WTC11 (cell line): ENCODE measurements at regions not wholly inside any gene's neighbourhood (a gene's known extent, or its start where the extent isn't known, plus 50 kb on each side); places are given as distances from the start of the nearest gene placed in this dataset.

Experiments used
- ATAC-seq: fragments of 200-7000 bp; cut with Tn5 transposase; 2 replicates; pipeline ENCODE4 v1.10.0; 2021; ENCODE audit warnings: mild to moderate bottlenecking, moderate library complexity
- CTCF ChIA-PET: fragments of 300-600 bp; sonication (Branson Sonifier 250); formaldehyde crosslinking; loops from one replicate; lab custom pipeline; 2021; ENCODE audit warnings: antibody characterized with exemption; lab: Charles Lee
- POLR2A ChIA-PET: fragments of 350-600 bp; sonication (Branson Sonifier 250); formaldehyde crosslinking; loops from one replicate; lab custom pipeline; 2021; ENCODE audit warnings: antibody characterized with exemption; lab: Charles Lee
- DNase-seq: peaks from one replicate; pipeline ENCODE4 v3.0.0; 2021; ENCODE audit warnings: low spot score
- H3K27ac Mint-ChIP-seq: 2 replicates; pipeline ENCODE4 v1.8.0; 2021; ENCODE audit warnings: mixed read lengths
- H3K27me3 Mint-ChIP-seq: 2 replicates; pipeline ENCODE4 v1.8.0; 2021; ENCODE audit warnings: low read depth, mild to moderate bottlenecking, moderate library complexity, mixed read lengths
- H3K36me3 Mint-ChIP-seq: 2 replicates; pipeline ENCODE4 v1.8.0; 2021; ENCODE audit warnings: mixed read lengths
- H3K4me1 Mint-ChIP-seq: 2 replicates; pipeline ENCODE4 v1.8.0; 2022; ENCODE audit warnings: mixed read lengths
- H3K4me3 Mint-ChIP-seq: 2 replicates; pipeline ENCODE4 v1.8.0; 2021; ENCODE audit warnings: mild to moderate bottlenecking, moderate library complexity, mixed read lengths
- H3K9me3 Mint-ChIP-seq: 2 replicates; pipeline ENCODE4 v1.8.0; 2021; ENCODE audit warnings: mixed read lengths
- ELF4 ChIP-seq: sonication (generic); formaldehyde crosslinking; IDR thresholded peaks from 2 replicates; pipeline ENCODE4 v1.8.1; 2022; ENCODE audit warnings: low read depth, mild to moderate bottlenecking, moderate library complexity, missing genetic modification reagents
- HMGA2 ChIP-seq: fragments of 250-450 bp; sonication (Bioruptor Pico); IDR thresholded peaks from 2 replicates; pipeline ENCODE4 v1.4.0; 2021; ENCODE audit warnings: mild to moderate bottlenecking, moderate library complexity
- JAZF1 ChIP-seq: fragments of 250-450 bp; sonication (Bioruptor Pico); IDR thresholded peaks from 2 replicates; pipeline ENCODE4 v1.9.0; 2021; ENCODE audit warnings: moderate library complexity, mild to moderate bottlenecking, inconsistent platforms
- KAT7 ChIP-seq: sonication (generic); formaldehyde crosslinking; IDR thresholded peaks from 2 replicates; pipeline ENCODE4 v1.8.1; 2023; ENCODE audit warnings: missing genetic modification reagents, mild to moderate bottlenecking, borderline replicate concordance
- MXD4 ChIP-seq: fragments of 250-450 bp; sonication (Bioruptor Pico); IDR thresholded peaks from 2 replicates; pipeline ENCODE4 v1.8.0; 2021; ENCODE audit warnings: mild to moderate bottlenecking, moderate library complexity, borderline replicate concordance
- NFYB ChIP-seq: sonication (generic); formaldehyde crosslinking; conservative IDR thresholded peaks from 2 replicates; pipeline ENCODE4 v1.8.0; 2022; ENCODE audit warnings: low read depth, missing genetic modification reagents
- OVOL2 ChIP-seq: fragments of 250-450 bp; sonication (Bioruptor Pico); IDR thresholded peaks from 2 replicates; pipeline ENCODE4 v1.9.0; 2021; ENCODE audit warnings: mild to moderate bottlenecking, borderline replicate concordance
- RELA ChIP-seq: sonication (generic); formaldehyde crosslinking; IDR thresholded peaks from 2 replicates; pipeline ENCODE4 v1.8.1; 2022; ENCODE audit warnings: missing genetic modification reagents, mild to moderate bottlenecking, borderline replicate concordance
- TCF7 ChIP-seq: sonication (generic); formaldehyde crosslinking; IDR thresholded peaks from 2 replicates; pipeline ENCODE4 v1.8.0; 2022; ENCODE audit warnings: mild to moderate bottlenecking, low read depth, missing genetic modification reagents, moderate library complexity
- ZNF317 ChIP-seq: sonication (generic); formaldehyde crosslinking; IDR thresholded peaks from 2 replicates; pipeline ENCODE4 v1.8.1; 2023; ENCODE audit warnings: low read depth, mild to moderate bottlenecking, moderate library complexity, missing genetic modification reagents, borderline replicate concordance
- ZNF396 ChIP-seq: fragments of 250-450 bp; sonication (Bioruptor Pico); IDR thresholded peaks from 2 replicates; pipeline ENCODE4 v1.8.0; 2021; ENCODE audit warnings: mild to moderate bottlenecking, moderate library complexity, borderline replicate concordance
- ZNF423 ChIP-seq: fragments of 250-450 bp; sonication (Bioruptor Pico); IDR thresholded peaks from 2 replicates; pipeline ENCODE4 v2.1.2; 2022; ENCODE audit warnings: mild to moderate bottlenecking, moderate library complexity
- TF ChIP-seq, protein P1 (sequence below): sonication (generic); formaldehyde crosslinking; IDR thresholded peaks from 2 replicates; pipeline ENCODE4 v1.8.0; 2022; ENCODE audit warnings: mild to moderate bottlenecking, missing genetic modification reagents
- TF ChIP-seq, protein P2 (sequence below): sonication (generic); formaldehyde crosslinking; IDR thresholded peaks from 2 replicates; pipeline ENCODE4 v1.8.1; 2023; ENCODE audit warnings: mild to moderate bottlenecking, missing genetic modification reagents
- TF ChIP-seq, protein P3 (sequence below): fragments of 250-450 bp; sonication (Bioruptor Pico); IDR thresholded peaks from 2 replicates; pipeline ENCODE4 v2.1.2; 2022; ENCODE audit warnings: mild to moderate bottlenecking, moderate library complexity
- TF ChIP-seq, protein P4 (sequence below): sonication (generic); formaldehyde crosslinking; IDR thresholded peaks from 2 replicates; pipeline ENCODE4 v1.8.1; 2023; ENCODE audit warnings: mild to moderate bottlenecking, missing genetic modification reagents
- TF ChIP-seq, protein P5 (sequence below): sonication (generic); formaldehyde crosslinking; IDR thresholded peaks from 2 replicates; pipeline ENCODE4 v1.8.1; 2022; ENCODE audit warnings: low read depth, mild to moderate bottlenecking, moderate library complexity, missing genetic modification reagents, borderline replicate concordance
- TF ChIP-seq, protein P6 (sequence below): sonication (generic); formaldehyde crosslinking; IDR thresholded peaks from 2 replicates; pipeline ENCODE4 v1.8.1; 2022; ENCODE audit warnings: low read depth, missing genetic modification reagents, borderline replicate concordance

DNA sequence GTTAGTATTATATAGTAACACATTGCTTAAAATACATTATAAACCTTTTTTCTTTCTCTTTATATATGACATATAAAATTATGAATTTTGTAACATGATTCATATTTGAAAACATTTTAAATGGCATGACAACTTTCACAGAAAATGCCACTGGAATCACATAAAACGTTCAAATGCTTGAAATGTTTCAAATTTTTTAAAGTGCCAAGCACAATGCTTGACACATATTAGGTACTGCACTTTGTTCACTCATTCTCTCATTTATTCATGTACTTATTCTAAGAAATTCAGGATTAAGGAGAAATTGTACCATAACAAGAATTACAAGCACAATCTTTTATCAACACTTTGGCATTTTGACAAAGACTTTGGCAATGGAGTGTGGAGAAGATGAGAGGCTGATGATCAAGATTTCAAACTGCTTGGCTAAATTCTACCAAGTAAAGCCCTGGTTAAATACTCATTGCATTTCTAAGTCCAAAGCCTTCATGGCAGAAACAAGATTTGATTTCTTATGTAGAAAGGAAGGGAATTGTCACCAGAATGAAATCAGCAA, 232.2 kb downstream of the C12orf50 start:
- no peak for ATAC-seq
- Mint-ChIP-seq H3K27me3 (no peaks in the 10 kb centered on the region), H3K4me3 (no peak overlapping the region), H3K4me1 (no peaks in the 10 kb centered on the region), H3K27ac (no peak overlapping the region), H3K9me3 (no peaks in the 10 kb centered on the region), H3K36me3 (no peaks in the 10 kb centered on the region)
- POLR2A ChIA-PET = no interaction called here
- DNase-seq = no peak
- TF ChIP-seq, protein P1, sequence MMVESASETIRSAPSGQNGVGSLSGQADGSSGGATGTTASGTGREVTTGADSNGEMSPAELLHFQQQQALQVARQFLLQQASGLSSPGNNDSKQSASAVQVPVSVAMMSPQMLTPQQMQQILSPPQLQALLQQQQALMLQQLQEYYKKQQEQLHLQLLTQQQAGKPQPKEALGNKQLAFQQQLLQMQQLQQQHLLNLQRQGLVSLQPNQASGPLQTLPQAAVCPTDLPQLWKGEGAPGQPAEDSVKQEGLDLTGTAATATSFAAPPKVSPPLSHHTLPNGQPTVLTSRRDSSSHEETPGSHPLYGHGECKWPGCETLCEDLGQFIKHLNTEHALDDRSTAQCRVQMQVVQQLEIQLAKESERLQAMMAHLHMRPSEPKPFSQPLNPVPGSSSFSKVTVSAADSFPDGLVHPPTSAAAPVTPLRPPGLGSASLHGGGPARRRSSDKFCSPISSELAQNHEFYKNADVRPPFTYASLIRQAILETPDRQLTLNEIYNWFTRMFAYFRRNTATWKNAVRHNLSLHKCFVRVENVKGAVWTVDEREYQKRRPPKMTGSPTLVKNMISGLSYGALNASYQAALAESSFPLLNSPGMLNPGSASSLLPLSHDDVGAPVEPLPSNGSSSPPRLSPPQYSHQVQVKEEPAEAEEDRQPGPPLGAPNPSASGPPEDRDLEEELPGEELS (CRISPR knock-in tag) = no peak
- CTCF ChIA-PET = no interaction called here

DNA sequence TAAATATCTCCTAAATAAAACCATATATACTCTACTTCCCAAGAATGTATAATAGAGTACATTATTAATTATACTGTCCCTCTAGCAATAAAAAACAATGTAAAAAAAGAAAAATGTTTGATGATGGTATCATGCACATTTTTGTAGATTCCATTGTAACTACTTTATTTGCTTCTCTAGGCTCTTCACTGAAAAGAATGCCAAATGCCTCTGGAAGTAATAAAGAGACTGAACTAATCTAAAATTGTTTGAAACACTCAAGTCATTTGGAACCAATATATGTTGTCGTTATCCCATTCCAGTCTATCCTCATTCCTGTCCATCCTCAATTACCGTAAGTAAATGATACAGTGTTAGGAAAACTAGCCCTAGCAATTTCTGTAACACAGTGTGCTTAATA, 233.6 kb downstream of the C12orf50 start:
- H3K27me3 Mint-ChIP-seq = no peaks in the 10 kb centered on the region
- no peak for ATAC-seq
- ChIA-PET CTCF (no interaction called here), POLR2A (no interaction called here)
- no peaks in the 10 kb centered on the region for H3K9me3 Mint-ChIP-seq
- no peak for DNase-seq
- no peaks in the 10 kb centered on the region for H3K36me3 Mint-ChIP-seq
- H3K27ac Mint-ChIP-seq = no peak overlapping the region
- H3K4me3 Mint-ChIP-seq = no peak overlapping the region
- TF ChIP-seq, protein P2, sequence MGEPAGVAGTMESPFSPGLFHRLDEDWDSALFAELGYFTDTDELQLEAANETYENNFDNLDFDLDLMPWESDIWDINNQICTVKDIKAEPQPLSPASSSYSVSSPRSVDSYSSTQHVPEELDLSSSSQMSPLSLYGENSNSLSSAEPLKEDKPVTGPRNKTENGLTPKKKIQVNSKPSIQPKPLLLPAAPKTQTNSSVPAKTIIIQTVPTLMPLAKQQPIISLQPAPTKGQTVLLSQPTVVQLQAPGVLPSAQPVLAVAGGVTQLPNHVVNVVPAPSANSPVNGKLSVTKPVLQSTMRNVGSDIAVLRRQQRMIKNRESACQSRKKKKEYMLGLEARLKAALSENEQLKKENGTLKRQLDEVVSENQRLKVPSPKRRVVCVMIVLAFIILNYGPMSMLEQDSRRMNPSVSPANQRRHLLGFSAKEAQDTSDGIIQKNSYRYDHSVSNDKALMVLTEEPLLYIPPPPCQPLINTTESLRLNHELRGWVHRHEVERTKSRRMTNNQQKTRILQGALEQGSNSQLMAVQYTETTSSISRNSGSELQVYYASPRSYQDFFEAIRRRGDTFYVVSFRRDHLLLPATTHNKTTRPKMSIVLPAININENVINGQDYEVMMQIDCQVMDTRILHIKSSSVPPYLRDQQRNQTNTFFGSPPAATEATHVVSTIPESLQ (CRISPR knock-in tag) = no peak
- TF ChIP-seq ZNF396 (CRISPR knock-in tag) (no peak), ELF4 (CRISPR knock-in tag) (no peak), KAT7 (no peak), RELA (CRISPR knock-in tag) (no peak), ZNF317 (CRISPR knock-in tag) (no peak), NFYB (CRISPR knock-in tag) (no peak), OVOL2 (CRISPR knock-in tag) (no peak), MXD4 (CRISPR knock-in tag) (no peak), TCF7 (CRISPR knock-in tag) (no peak), HMGA2 (no peak), JAZF1 (CRISPR knock-in tag) (no peak), ZNF423 (no peak)
- TF ChIP-seq, protein P3, sequence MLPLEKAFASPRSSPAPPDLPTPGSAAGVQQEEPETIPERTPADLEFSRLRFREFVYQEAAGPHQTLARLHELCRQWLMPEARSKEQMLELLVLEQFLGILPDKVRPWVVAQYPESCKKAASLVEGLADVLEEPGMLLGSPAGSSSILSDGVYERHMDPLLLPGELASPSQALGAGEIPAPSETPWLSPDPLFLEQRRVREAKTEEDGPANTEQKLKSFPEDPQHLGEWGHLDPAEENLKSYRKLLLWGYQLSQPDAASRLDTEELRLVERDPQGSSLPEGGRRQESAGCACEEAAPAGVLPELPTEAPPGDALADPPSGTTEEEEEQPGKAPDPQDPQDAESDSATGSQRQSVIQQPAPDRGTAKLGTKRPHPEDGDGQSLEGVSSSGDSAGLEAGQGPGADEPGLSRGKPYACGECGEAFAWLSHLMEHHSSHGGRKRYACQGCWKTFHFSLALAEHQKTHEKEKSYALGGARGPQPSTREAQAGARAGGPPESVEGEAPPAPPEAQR (CRISPR knock-in tag) = no peak
- TF ChIP-seq, protein P4, sequence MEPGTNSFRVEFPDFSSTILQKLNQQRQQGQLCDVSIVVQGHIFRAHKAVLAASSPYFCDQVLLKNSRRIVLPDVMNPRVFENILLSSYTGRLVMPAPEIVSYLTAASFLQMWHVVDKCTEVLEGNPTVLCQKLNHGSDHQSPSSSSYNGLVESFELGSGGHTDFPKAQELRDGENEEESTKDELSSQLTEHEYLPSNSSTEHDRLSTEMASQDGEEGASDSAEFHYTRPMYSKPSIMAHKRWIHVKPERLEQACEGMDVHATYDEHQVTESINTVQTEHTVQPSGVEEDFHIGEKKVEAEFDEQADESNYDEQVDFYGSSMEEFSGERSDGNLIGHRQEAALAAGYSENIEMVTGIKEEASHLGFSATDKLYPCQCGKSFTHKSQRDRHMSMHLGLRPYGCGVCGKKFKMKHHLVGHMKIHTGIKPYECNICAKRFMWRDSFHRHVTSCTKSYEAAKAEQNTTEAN = no peak
- TF ChIP-seq, protein P5, sequence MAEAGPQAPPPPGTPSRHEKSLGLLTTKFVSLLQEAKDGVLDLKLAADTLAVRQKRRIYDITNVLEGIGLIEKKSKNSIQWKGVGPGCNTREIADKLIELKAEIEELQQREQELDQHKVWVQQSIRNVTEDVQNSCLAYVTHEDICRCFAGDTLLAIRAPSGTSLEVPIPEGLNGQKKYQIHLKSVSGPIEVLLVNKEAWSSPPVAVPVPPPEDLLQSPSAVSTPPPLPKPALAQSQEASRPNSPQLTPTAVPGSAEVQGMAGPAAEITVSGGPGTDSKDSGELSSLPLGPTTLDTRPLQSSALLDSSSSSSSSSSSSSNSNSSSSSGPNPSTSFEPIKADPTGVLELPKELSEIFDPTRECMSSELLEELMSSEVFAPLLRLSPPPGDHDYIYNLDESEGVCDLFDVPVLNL (CRISPR knock-in tag) = no peak
- TF ChIP-seq, protein P6, sequence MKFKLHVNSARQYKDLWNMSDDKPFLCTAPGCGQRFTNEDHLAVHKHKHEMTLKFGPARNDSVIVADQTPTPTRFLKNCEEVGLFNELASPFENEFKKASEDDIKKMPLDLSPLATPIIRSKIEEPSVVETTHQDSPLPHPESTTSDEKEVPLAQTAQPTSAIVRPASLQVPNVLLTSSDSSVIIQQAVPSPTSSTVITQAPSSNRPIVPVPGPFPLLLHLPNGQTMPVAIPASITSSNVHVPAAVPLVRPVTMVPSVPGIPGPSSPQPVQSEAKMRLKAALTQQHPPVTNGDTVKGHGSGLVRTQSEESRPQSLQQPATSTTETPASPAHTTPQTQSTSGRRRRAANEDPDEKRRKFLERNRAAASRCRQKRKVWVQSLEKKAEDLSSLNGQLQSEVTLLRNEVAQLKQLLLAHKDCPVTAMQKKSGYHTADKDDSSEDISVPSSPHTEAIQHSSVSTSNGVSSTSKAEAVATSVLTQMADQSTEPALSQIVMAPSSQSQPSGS (CRISPR knock-in tag) = no peak
- no peaks in the 10 kb centered on the region for H3K4me1 Mint-ChIP-seq
